ENCODE measurements at regions not wholly inside any gene's neighbourhood (a gene's known extent, or its start where the extent isn't known, plus 50 kb on each side); places are given as distances from the start of the nearest gene placed in this dataset.
A peak's percentile ranks its signal among the peaks of the same experiment; 100 is the strongest.

- H3K4me1 ChIP-seq (ENCODE audit: insufficient read depth) = peaks cover 17% of the 10 kb centered on the region
- no peaks in the 10 kb centered on the region for H4K20me1 ChIP-seq (replicated peaks; ENCODE audit: insufficient read depth)
- TF ChIP-seq ZNF331 (CRISPR knock-in tag; IDR thresholded peaks at IDR 0.05; ENCODE audit: low read depth) = no peak
- TF ChIP-seq ZNF462 (CRISPR knock-in tag; IDR thresholded peaks at IDR 0.05) = no peak
- no peak for TF ChIP-seq CTCF (conservative IDR thresholded peaks at IDR 0.05; ENCODE audit: low read depth in 2 of 2)
- TF ChIP-seq REST (IDR thresholded peaks at IDR 0.05; ENCODE audit: unreplicated experiment) = no peak
- TF ChIP-seq EZH2phosphoT487 (IDR thresholded peaks at IDR 0.05; ENCODE audit: unreplicated experiment) = no peak
- TF ChIP-seq EZH2 (IDR thresholded peaks at IDR 0.05; ENCODE audit: low read depth, unreplicated experiment) = no peak
- no peak for TF ChIP-seq NANOG (IDR thresholded peaks at IDR 0.05; ENCODE audit: borderline replicate concordance)
- TF ChIP-seq CREB1 (CRISPR knock-in tag; IDR thresholded peaks at IDR 0.05; ENCODE audit: low read depth) = no peak
- no peak for TF ChIP-seq POLR2AphosphoS5 (IDR thresholded peaks at IDR 0.05; ENCODE audit: low read depth)
- no peak for TF ChIP-seq ZNF114 (CRISPR knock-in tag; IDR thresholded peaks at IDR 0.05)
- no peak for TF ChIP-seq ETS1 (IDR thresholded peaks at IDR 0.05)
- no peak for TF ChIP-seq STAT1 (IDR thresholded peaks at IDR 0.05; ENCODE audit: unreplicated experiment)
- no peak for TF ChIP-seq JUNB (IDR thresholded peaks at IDR 0.05; ENCODE audit: unreplicated experiment)
- ATAC-seq (peak; percentile 76), DNase-seq (ENCODE audit: low spot score) (peak; percentile 45)
- no peaks in the 10 kb centered on the region for H3F3A ChIP-seq (replicated peaks; ENCODE audit: low read depth)
- H3K36me3 ChIP-seq (ENCODE audit: insufficient read depth) = no peaks in the 10 kb centered on the region
- no peak overlapping the region for H3K27ac ChIP-seq (ENCODE audit: low read depth)
- peaks cover 18% of the 10 kb centered on the region for H3K9me3 Mint-ChIP-seq
- H3K79me2 ChIP-seq (replicated peaks; ENCODE audit: insufficient read depth) = no peaks in the 10 kb centered on the region
- H3K27me3 ChIP-seq (ENCODE audit: insufficient read depth) = no peaks in the 10 kb centered on the region
- H3K36me3 Mint-ChIP-seq (ENCODE audit: low read depth) = peaks cover 14% of the 10 kb centered on the region; the same call in 2 of the 3 replicates
- H3K27ac Mint-ChIP-seq = no peak overlapping the region
- H2AFZ ChIP-seq = no peak overlapping the region
- no peaks in the 10 kb centered on the region for H3K27me3 Mint-ChIP-seq (ENCODE audit: insufficient read depth, low read depth, poor library complexity)
- no peak overlapping the region for H3K4me3 ChIP-seq
- peak overlapping the region; percentile 56 for H3K4me2 ChIP-seq
- no peaks in the 10 kb centered on the region for H3K9me2 ChIP-seq (ENCODE audit: insufficient read depth)
- peaks cover 23% of the 10 kb centered on the region for H3K4me1 Mint-ChIP-seq
- H3K4me3 Mint-ChIP-seq = peak overlapping the region; percentile 11; the same call in 2 of the 3 replicates
These were observed 215.4 kb downstream of the RAB28 start for GRCh38 chr4:13268703-13269102.
